H1 (cell line): ENCODE measurements at regions not wholly inside any gene's neighbourhood (a gene's known extent, or its start where the extent isn't known, plus 50 kb on each side); places are given as distances from the start of the nearest gene placed in this dataset.

ENCODE experiments used
- BCL11A ChIP-seq, 2 experiments: IDR thresholded peaks; one replicate each; pipeline ENCODE4 v1.6.1; 2011; ENCODE audit warnings: low read depth in 2 of 2, low read length in 2 of 2, mild to moderate bottlenecking in 2 of 2
- E2F6 ChIP-seq: IDR thresholded peaks from 2 replicates; pipeline ENCODE4 v1.6.1; 2012; ENCODE audit warnings: inconsistent platforms
- MAFK ChIP-seq: IDR thresholded peaks from 2 replicates; pipeline ENCODE4 v1.6.1; 2012; ENCODE audit warnings: low read depth, mild to moderate bottlenecking, improper control_type of control experiment, low read length
- SIRT6 ChIP-seq: IDR thresholded peaks from one replicate; pipeline ENCODE4 v1.7.1; 2012; ENCODE audit warnings: low read length, inconsistent platforms

DNA sequence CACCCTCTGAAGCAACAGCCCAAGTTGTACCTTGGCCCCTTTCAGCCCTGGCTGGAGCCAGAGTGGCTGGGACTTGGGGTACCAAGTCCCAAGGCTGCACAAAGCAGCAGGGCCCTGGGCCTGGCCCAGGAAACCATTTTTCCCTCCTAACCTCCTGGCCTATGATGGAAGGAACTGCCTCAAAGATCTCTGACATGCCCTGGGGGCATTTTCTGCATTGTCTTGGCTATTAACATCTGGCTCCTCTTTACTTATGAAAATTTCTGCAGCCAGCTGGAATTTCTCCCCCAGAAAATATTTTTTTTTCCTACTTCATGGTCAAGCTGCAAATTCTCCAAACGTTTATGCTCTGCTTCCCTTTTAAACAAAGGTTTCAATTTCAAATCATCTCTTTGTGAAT is 269.4 kb upstream of the CDYL start (continued):
- TF ChIP-seq E2F6 (no peak), MAFK (no peak), SIRT6 (no peak), BCL11A (IDR thresholded peaks at IDR 0.05; ENCODE audit: low read depth in 2 of 2, low read length in 2 of 2) (no peak)
- TF ChIP-seq, all 59 proteins: peak for 0
